Body of pancreas (tissue), 4 donors: ENCODE measurements at regions not wholly inside any gene's neighbourhood (a gene's known extent, or its start where the extent isn't known, plus 50 kb on each side); places are given as distances from the start of the nearest gene placed in this dataset.

ENCODE experiments used
- POLR2A ChIP-seq, 3 donors: fragments of 450-650 bp; IDR thresholded peaks; one replicate each; pipeline ENCODE4 v1.6.1; 2016; ENCODE audit warnings: antibody characterized with exemption in 3 of 3, mild to moderate bottlenecking in 2 of 3
- TF ChIP-seq, protein P1 (sequence below), 7 experiments: fragments of 450-650 bp in 4 of 7; fragments of 200-600 bp in 3 of 7; sonication (generic) in 3 of 7; IDR thresholded peaks; one replicate each; pipeline ENCODE4 v1.5.1; 2016 to 2019; ENCODE audit warnings: antibody characterized with exemption in 7 of 7

DNA sequence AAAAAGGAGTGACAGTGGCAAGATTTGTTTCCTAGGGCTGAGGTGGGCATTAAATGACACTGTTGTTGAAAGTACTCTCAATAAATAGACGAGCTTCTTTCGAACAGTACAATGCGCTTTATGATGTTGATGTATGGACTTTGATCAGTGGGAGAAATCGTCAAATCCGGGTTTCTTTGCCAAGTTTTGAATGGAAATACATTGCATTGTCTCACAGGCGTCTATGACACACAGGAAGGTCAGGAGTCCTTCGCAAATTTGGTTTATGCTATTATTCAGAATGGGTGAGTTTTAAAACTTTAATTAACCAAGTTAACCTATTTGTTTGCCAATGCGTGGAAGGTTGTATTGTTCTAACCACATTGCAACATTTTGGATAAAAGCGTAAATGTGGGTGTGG lies 547.3 kb upstream of the SLC35B3 start:
- TF ChIP-seq, protein P1, sequence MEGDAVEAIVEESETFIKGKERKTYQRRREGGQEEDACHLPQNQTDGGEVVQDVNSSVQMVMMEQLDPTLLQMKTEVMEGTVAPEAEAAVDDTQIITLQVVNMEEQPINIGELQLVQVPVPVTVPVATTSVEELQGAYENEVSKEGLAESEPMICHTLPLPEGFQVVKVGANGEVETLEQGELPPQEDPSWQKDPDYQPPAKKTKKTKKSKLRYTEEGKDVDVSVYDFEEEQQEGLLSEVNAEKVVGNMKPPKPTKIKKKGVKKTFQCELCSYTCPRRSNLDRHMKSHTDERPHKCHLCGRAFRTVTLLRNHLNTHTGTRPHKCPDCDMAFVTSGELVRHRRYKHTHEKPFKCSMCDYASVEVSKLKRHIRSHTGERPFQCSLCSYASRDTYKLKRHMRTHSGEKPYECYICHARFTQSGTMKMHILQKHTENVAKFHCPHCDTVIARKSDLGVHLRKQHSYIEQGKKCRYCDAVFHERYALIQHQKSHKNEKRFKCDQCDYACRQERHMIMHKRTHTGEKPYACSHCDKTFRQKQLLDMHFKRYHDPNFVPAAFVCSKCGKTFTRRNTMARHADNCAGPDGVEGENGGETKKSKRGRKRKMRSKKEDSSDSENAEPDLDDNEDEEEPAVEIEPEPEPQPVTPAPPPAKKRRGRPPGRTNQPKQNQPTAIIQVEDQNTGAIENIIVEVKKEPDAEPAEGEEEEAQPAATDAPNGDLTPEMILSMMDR (IDR thresholded peaks at IDR 0.05): no peak
- TF ChIP-seq POLR2A (IDR thresholded peaks at IDR 0.05): no peak
